H9 (cell line): ENCODE measurements at regions not wholly inside any gene's neighbourhood (a gene's known extent, or its start where the extent isn't known, plus 50 kb on each side); places are given as distances from the start of the nearest gene placed in this dataset.

Source experiments
- DNase-seq: peaks from one replicate; pipeline ENCODE4 v3.0.0-alpha.2; 2017
- H2AFZ ChIP-seq: one replicate; pipeline ENCODE4 v1.6.1; 2013; ENCODE audit warnings: mild to moderate bottlenecking, low read length, control low read depth, moderate library complexity
- H2AK5ac ChIP-seq: 2 replicates; pipeline ENCODE4 v1.6.1; 2013; ENCODE audit warnings: low read length, control low read depth, mixed read lengths; ENCODE audit not compliant: insufficient read length
- H2BK120ac ChIP-seq: one replicate; pipeline ENCODE4 v1.6.1; 2013; ENCODE audit warnings: low read depth, mild to moderate bottlenecking, low read length, control low read depth, inconsistent platforms; ENCODE audit not compliant: poor library complexity, severe bottlenecking
- H2BK12ac ChIP-seq: 2 replicates; pipeline ENCODE4 v1.6.1; 2013; ENCODE audit warnings: low read length, control low read depth, mixed read lengths, low read depth; ENCODE audit not compliant: insufficient read length
- H2BK15ac ChIP-seq: 2 replicates; pipeline ENCODE4 v1.6.1; 2013; ENCODE audit warnings: low read depth, low read length, control low read depth
- H2BK20ac ChIP-seq: one replicate; pipeline ENCODE4 v1.6.1; 2013; ENCODE audit warnings: low read depth, mild to moderate bottlenecking, low read length, control low read depth, inconsistent platforms; ENCODE audit not compliant: poor library complexity, severe bottlenecking
- H2BK5ac ChIP-seq: 2 replicates; pipeline ENCODE4 v1.6.1; 2013; ENCODE audit warnings: low read length, control low read depth, mixed read lengths; ENCODE audit not compliant: insufficient read length
- H3K14ac ChIP-seq: 2 replicates; pipeline ENCODE4 v1.6.1; 2013; ENCODE audit warnings: low read length, control low read depth; ENCODE audit not compliant: insufficient read depth
- H3K18ac ChIP-seq: 2 replicates; pipeline ENCODE4 v1.6.1; 2013; ENCODE audit warnings: low read depth, mild to moderate bottlenecking, mixed read lengths, low read length, control low read depth; ENCODE audit not compliant: insufficient read length
- H3K23ac ChIP-seq: 2 replicates; pipeline ENCODE4 v1.6.1; 2013; ENCODE audit warnings: low read length, control low read depth, mixed read lengths, low read depth; ENCODE audit not compliant: insufficient read length
- H3K23me2 ChIP-seq: 2 replicates; pipeline ENCODE4 v1.6.1; 2013; ENCODE audit warnings: low read depth, mild to moderate bottlenecking, mixed read lengths, low read length, control low read depth; ENCODE audit not compliant: insufficient read length, poor library complexity, severe bottlenecking
- H3K27ac ChIP-seq: 2 replicates; pipeline ENCODE4 v1.5.1; 2013; ENCODE audit warnings: low read length, control low read depth, mixed read lengths, low read depth; ENCODE audit not compliant: insufficient read length
- H3K27me3 ChIP-seq: 2 replicates; pipeline ENCODE4 v1.6.1; 2013; ENCODE audit warnings: low read length, control low read depth, inconsistent platforms; ENCODE audit not compliant: insufficient read depth
- H3K4ac ChIP-seq: 2 replicates; pipeline ENCODE4 v1.6.1; 2013; ENCODE audit warnings: low read depth, mild to moderate bottlenecking, control low read depth, inconsistent platforms, low read length, moderate library complexity
- H3K4me1 ChIP-seq: 2 replicates; pipeline ENCODE4 v1.6.1; 2013; ENCODE audit warnings: low read length, control low read depth, inconsistent platforms; ENCODE audit not compliant: insufficient read depth
- H3K4me2 ChIP-seq: 2 replicates; pipeline ENCODE4 v1.6.1; 2013; ENCODE audit warnings: low read length, control low read depth, mixed read lengths; ENCODE audit not compliant: insufficient read length, insufficient read depth
- H3K56ac ChIP-seq: 2 replicates; pipeline ENCODE4 v1.6.1; 2013; ENCODE audit warnings: low read depth, mild to moderate bottlenecking, mixed read lengths, low read length, control low read depth; ENCODE audit not compliant: insufficient read length
- H3K79me1 ChIP-seq: 2 replicates; pipeline ENCODE4 v1.6.1; 2013; ENCODE audit warnings: low read depth, mild to moderate bottlenecking, moderate library complexity, low read length, control low read depth, inconsistent platforms; ENCODE audit not compliant: insufficient read depth, poor library complexity, severe bottlenecking
- H3K79me2 ChIP-seq: 2 replicates; pipeline ENCODE4 v1.6.1; 2013; ENCODE audit warnings: low read length, control low read depth, inconsistent platforms; ENCODE audit not compliant: insufficient read depth
- H3K9ac ChIP-seq: 2 replicates; pipeline ENCODE4 v1.6.1; 2013; ENCODE audit warnings: low read length, control low read depth, mixed read lengths; ENCODE audit not compliant: insufficient read length; ENCODE audit errors: extremely low read depth
- H3K9me3 ChIP-seq: one replicate; pipeline ENCODE4 v1.6.1; 2013; ENCODE audit warnings: low read depth, low read length, inconsistent platforms; ENCODE audit not compliant: control insufficient read depth
- H3T11ph ChIP-seq: one replicate; pipeline ENCODE4 v1.6.1; 2013; ENCODE audit warnings: mild to moderate bottlenecking, low read length, control low read depth, inconsistent platforms
- H4K20me1 ChIP-seq: one replicate; pipeline ENCODE4 v1.6.1; 2013; ENCODE audit not compliant: control insufficient read depth, insufficient read length, insufficient read depth
- H4K5ac ChIP-seq: 2 replicates; pipeline ENCODE4 v1.6.1; 2013; ENCODE audit warnings: low read depth, mild to moderate bottlenecking, mixed read lengths, low read length, control low read depth; ENCODE audit not compliant: insufficient read length
- H4K8ac ChIP-seq: replicated peaks from 2 replicates; pipeline ENCODE4 v1.6.1; 2013; ENCODE audit warnings: low read length, control low read depth, mixed read lengths, low read depth; ENCODE audit not compliant: insufficient read length
- H4K91ac ChIP-seq: 2 replicates; pipeline ENCODE4 v1.6.1; 2013; ENCODE audit warnings: low read depth, mild to moderate bottlenecking, moderate library complexity, mixed read lengths, low read length, control low read depth; ENCODE audit not compliant: insufficient read length
- H3K27ac Mint-ChIP-seq, 3 experiments: 2 replicates in 2 of 3; 3 replicates in 1 of 3; pipeline ENCODE4 v1.8.0; 2020 to 2021; ENCODE audit warnings: mixed read lengths in 3 of 3, mild to moderate bottlenecking in 1 of 3, moderate library complexity in 1 of 3
- H3K27me3 Mint-ChIP-seq: 2 replicates; pipeline ENCODE4 v1.8.0; 2021; ENCODE audit warnings: low read depth, mild to moderate bottlenecking, moderate library complexity, mixed read lengths
- H3K36me3 Mint-ChIP-seq, 3 experiments: 2 replicates in 2 of 3; 3 replicates in 1 of 3; pipeline ENCODE4 v1.8.0; 2020 to 2021; ENCODE audit warnings: low read depth in 3 of 3, mixed read lengths in 3 of 3; ENCODE audit not compliant: insufficient read depth in 1 of 3
- H3K4me1 Mint-ChIP-seq, 2 experiments: 2 replicates each; pipeline ENCODE4 v1.8.0; 2020; ENCODE audit warnings: mixed read lengths in 2 of 2
- H3K4me3 Mint-ChIP-seq, 2 experiments: 2 replicates in 1 of 2; 3 replicates in 1 of 2; pipeline ENCODE4 v1.8.0; 2020 to 2021; ENCODE audit warnings: mild to moderate bottlenecking in 2 of 2, mixed read lengths in 2 of 2, moderate library complexity in 1 of 2
- H3K9me3 Mint-ChIP-seq, 2 experiments: 2 replicates in 1 of 2; 3 replicates in 1 of 2; pipeline ENCODE4 v1.8.0; 2020; ENCODE audit warnings: mild to moderate bottlenecking in 2 of 2, mixed read lengths in 2 of 2, moderate library complexity in 1 of 2
- WGBS: extraction: QIAGEN DNeasy Blood & Tissue Kit; methylation state at CpG from one replicate; pipeline ENCODE4 v1.1.7; 2013; ENCODE audit warnings: missing lambda C conversion rate, low lambda C conversion rate, mixed read lengths; ENCODE audit not compliant: insufficient read length; ENCODE audit errors: extremely low coverage; 5-methylcytosine and 5-hydroxymethylcytosine counted together
- TF ChIP-seq, protein P1 (sequence below): fragments of 200-600 bp; sonication (generic); conservative IDR thresholded peaks from 3 replicates; pipeline ENCODE4 v1.8.0; 2021; ENCODE audit warnings: antibody characterized with exemption, mild to moderate bottlenecking

DNA sequence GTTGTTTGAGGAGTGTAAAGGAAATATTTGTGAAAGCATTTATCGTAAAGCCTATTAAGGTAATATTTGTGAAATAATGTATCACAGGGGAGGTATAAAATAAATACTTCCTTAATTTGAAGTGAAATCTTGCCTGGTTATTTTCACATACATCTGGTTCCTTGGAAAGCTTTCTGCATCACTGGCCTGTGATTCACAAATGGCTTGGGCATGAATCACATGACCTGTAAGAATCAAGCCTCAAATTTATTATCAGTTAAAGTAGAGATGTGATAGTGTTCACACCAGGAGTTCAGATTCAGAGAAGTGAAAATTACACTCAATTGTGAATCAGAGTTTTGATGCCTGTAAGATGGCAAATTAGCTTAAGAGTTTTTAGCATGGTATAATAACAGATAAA is 1911.4 kb downstream of the STIM2 start:
- Histone ChIP-seq H3K4me1 (no peaks in the 10 kb centered on the region), H3K4ac (no peak overlapping the region), H3K79me1 (no peaks in the 10 kb centered on the region), H2BK5ac (no peak overlapping the region), H4K20me1 (no peaks in the 10 kb centered on the region), H3T11ph (no peak overlapping the region), H3K9me3 (no peaks in the 10 kb centered on the region), H3K23ac (no peak overlapping the region), H3K79me2 (no peaks in the 10 kb centered on the region), H3K14ac (no peak overlapping the region), H2BK15ac (no peak overlapping the region), H2AK5ac (no peak overlapping the region), H3K27ac (no peak overlapping the region), H3K27me3 (no peaks in the 10 kb centered on the region), H2BK12ac (no peak overlapping the region), H3K23me2 (no peaks in the 10 kb centered on the region), H3K18ac (no peak overlapping the region), H2BK20ac (no peak overlapping the region), H4K91ac (no peak overlapping the region), H3K4me2 (no peak overlapping the region), H4K5ac (no peak overlapping the region), H4K8ac (no peak overlapping the region), H2AFZ (no peak overlapping the region), H3K56ac (no peak overlapping the region), H2BK120ac (no peak overlapping the region), H3K9ac (no peak overlapping the region)
- TF ChIP-seq, protein P1, sequence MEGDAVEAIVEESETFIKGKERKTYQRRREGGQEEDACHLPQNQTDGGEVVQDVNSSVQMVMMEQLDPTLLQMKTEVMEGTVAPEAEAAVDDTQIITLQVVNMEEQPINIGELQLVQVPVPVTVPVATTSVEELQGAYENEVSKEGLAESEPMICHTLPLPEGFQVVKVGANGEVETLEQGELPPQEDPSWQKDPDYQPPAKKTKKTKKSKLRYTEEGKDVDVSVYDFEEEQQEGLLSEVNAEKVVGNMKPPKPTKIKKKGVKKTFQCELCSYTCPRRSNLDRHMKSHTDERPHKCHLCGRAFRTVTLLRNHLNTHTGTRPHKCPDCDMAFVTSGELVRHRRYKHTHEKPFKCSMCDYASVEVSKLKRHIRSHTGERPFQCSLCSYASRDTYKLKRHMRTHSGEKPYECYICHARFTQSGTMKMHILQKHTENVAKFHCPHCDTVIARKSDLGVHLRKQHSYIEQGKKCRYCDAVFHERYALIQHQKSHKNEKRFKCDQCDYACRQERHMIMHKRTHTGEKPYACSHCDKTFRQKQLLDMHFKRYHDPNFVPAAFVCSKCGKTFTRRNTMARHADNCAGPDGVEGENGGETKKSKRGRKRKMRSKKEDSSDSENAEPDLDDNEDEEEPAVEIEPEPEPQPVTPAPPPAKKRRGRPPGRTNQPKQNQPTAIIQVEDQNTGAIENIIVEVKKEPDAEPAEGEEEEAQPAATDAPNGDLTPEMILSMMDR: no peak
- WGBS: no CpG with 5 or more reads among the region's 1 CpG
- Mint-ChIP-seq H3K9me3 (peaks cover 9 to 12% of the 10 kb centered on the region in 2 experiments), H3K27me3 (no peaks in the 10 kb centered on the region), H3K4me1 (no peaks in the 10 kb centered on the region), H3K4me3 (no peak overlapping the region), H3K36me3 (peaks cover 3 to 13% (median 5%) of the 10 kb centered on the region in 3 experiments; a peak in 5 of 7 replicates), H3K27ac (no peak overlapping the region)
- DNase-seq: no peak
